DMS53 treated with DMSO at 0.1 percent for 48 hours (cell line): ENCODE measurements at regions not wholly inside any gene's neighbourhood (a gene's known extent, or its start where the extent isn't known, plus 50 kb on each side); places are given as distances from the start of the nearest gene placed in this dataset.

Source experiments
- DNase-seq: peaks from one replicate; lab custom pipeline; 2025; ENCODE audit not compliant: unreplicated experiment; lab: John Stamatoyannopoulos, UW

DNA sequence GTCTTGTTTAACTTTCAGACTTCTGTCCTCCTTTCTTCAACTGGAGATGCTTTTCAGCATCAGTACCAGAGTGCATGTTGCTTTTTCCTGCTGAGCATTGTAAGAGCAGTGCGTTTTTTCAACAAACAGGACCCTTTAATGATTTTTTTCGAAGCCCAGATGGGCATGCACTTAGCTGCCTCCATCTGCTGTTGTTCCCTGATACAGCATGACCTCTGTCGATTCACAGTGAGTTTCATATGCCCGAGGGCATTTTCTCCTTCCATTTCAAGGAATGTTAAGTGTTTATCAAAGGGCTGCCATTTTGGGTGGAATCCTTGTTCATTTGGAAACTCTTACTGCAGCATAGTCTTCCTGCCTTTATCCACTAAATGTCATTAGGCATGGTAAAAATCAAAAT, 428.6 kb downstream of the DTHD1 start:
- DNase-seq, result no peak

- DNase-seq, result no peak
These were observed 430.6 kb downstream of the DTHD1 start for GRCh38 chr4:36712013-36712412.

DNA sequence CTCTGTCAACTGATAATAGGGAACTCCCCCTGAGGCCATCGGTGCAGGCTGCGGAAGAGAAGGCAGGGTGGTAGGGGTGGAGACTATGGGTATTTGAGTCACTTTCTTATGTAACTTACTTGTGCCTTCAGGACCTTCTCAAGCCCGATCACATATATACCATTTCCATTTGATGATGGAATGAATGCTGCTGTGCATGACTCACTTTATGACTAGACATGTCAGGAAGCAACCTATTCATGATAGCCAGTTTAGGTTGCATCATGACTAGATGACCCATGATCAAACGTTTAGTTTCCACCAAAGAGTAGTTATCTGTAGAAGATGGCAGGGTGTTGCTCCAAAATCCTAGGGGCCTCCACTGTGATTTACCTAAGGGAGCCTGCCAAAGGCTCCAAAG, 435.5 kb downstream of the DTHD1 start:
- no peak for DNase-seq

GRCh38 chr4:36719425-36719824, 438.0 kb downstream of the DTHD1 start:
- DNase-seq, result no peak

- DNase-seq, result no peak
These were observed 441.6 kb downstream of the DTHD1 start for GRCh38 chr4:36722986-36723385.

DNA sequence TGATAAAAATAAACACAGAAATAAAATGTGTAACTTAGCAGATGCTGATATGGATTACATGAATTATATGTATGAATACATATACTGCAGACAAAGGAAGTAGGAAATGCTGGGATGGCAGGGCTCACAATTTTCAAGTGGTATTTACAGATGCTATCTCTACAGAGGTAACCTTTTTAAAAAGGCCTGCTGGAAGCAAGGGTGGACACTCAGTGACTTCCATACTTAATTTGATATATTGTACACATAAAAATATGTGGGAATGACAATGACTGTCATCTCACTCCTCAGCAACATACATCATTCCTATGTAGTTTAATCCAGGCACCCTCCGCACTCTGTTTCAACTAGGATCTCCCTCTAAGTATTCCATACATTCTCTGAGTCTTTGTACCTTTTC, 452.9 kb downstream of the DTHD1 start:
- DNase-seq, result peak; percentile 19

GRCh38 chr4:36737691-36738090, 456.3 kb downstream of the DTHD1 start:
- no peak for DNase-seq

DNA sequence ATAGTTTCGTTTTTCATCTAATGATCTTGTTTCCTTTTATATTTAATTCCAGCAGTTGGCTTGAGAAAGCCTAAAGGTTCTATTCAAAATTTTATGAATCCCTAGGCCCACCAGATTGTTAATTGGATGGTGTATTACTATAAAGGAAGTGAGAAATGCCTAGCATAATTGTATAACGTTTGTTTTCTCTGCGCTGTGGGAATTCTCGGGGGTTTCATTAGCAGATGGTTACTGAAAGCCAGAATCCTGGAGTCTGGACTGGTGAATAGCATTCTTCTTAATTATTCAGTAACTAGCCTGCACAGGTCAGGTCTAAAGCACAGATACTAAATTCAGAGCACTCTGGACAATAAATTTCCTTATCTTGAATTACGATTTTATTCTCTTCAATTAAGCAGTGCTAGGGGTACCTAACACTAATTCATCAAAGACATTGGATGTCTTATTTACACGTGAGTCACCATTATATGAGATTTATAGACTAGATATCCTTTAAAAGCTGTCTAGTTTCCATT, 459.4 kb downstream of the DTHD1 start:
- no peak for DNase-seq

DNA sequence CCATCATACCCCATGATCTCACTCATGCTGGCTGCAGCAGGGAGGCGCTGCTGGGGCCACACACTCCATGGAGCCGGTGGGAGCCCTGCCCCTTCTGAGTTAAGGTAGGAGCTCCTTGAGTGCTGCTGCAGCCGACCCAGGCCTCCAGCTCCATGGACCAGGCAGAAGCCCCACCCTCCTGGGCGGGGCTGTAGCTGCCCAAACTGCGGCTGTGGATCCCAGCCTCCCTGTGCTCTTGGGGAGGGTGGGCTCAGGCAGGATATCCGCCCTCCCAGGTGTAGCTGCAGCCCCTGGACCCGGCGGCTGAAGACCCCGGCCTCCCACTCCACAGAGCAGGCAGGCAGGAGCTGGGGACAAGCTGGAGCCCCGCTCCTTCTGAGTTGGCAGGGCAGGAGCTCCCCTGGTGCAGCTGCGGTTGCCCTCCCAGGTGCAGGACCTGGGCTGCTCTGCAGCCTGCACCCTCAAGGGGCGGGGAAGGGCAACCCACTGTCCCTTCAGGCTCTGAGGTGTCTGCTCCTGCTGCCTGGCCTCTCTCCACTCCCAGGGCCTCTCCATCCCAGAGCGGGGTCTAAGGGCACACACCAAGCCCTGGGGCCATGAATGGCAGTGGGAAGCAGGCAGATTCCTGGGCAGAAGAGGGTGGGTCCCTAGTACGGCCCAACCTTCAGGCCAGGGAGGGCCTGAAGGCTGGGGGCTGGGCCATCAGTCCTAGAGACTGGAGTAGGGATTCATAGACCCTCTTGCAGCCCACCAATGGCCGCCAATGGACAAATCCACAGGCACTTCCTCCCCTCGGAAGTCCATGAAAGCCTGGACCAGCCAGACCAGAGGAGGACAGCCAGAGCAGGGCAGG, 466.1 kb downstream of the DTHD1 start:
- DNase-seq, result no peak

DNA sequence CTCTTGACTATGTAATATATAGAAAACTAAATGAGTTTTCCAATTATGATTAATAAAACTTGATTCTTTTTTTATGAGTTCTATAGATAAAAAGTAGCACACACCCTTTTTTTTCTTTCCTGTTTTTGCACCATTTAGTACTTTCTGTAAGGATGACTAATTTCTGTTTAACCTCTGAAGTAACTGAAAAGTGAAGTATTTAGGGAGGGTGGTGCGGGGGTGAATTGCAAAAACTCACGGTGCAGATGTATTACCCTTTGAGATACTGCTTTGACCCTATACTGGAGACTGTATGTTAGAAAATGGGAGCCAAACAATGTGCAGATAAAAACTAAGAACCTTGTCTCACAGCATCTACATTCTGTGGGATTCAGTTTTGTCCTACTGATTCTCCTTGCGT, 471.6 kb downstream of the DTHD1 start:
- no peak for DNase-seq

- DNase-seq, result no peak
These were observed 476.3 kb downstream of the DTHD1 start for GRCh38 chr4:36757580-36758311.

GRCh38 chr4:36758312-36759178, 477.1 kb downstream of the DTHD1 start:
- no peak for DNase-seq

GRCh38 chr4:36761607-36762006, 480.2 kb downstream of the DTHD1 start:
- DNase-seq, result no peak

GRCh38 chr4:36763814-36764213, 480.7 kb upstream of the NWD2 start:
- DNase-seq, result no peak

- DNase-seq, result no peak
These were observed 476.9 kb upstream of the NWD2 start for GRCh38 chr4:36767596-36767995.

GRCh38 chr4:36771411-36772153, 473.0 kb upstream of the NWD2 start:
- peak; percentile 85 for DNase-seq

DNA sequence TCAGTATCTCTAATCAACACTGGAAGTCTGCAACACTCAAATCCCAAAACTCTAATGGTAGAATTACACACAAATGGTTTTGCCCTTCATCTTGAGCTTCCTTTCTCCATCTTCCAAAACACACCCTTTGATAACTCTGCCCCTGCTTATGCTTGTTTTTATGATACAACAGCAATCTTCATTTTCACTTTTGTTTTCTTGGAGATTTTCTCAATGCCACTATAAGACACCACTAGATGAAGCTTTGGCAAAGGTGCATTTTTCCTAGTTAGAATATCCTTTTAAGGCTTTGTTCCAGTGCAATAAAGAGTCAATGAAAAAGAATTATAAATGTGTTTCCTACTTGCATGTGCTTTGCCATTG, 472.4 kb upstream of the NWD2 start:
- no peak for DNase-seq

- DNase-seq, result no peak
These were observed 471.1 kb upstream of the NWD2 start for GRCh38 chr4:36773467-36773866.

- no peak for DNase-seq
These were observed 469.0 kb upstream of the NWD2 start for GRCh38 chr4:36775544-36775943.

GRCh38 chr4:36779601-36780000, 464.9 kb upstream of the NWD2 start:
- DNase-seq, result no peak

- no peak for DNase-seq
These were observed 458.6 kb upstream of the NWD2 start for GRCh38 chr4:36785973-36786372.
